ENCODE measurements at regions not wholly inside any gene's neighbourhood (a gene's known extent, or its start where the extent isn't known, plus 50 kb on each side); places are given as distances from the start of the nearest gene placed in this dataset.
A peak's percentile ranks its signal among the peaks of the same experiment; 100 is the strongest.

DNA sequence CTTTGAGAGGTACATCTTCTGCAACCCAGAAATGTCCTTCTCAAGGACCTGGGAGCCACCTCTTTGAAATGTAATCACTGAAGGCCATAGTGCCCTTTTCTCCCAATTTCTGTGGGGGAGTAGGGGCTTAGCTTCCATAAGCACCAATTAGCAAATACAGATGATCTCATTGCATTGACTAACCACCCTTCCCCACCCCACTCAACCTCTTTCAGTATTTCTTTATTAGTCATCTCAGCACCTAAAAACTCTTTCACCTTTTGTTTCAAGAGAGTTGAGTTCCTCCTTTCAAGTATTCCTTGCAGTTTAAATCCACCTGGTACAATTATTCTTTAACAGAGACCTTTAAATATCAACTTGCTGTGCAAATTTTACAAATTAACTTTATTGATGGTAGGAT lies 1011.8 kb upstream of the CDH2 start:
- TF ChIP-seq, protein P1, sequence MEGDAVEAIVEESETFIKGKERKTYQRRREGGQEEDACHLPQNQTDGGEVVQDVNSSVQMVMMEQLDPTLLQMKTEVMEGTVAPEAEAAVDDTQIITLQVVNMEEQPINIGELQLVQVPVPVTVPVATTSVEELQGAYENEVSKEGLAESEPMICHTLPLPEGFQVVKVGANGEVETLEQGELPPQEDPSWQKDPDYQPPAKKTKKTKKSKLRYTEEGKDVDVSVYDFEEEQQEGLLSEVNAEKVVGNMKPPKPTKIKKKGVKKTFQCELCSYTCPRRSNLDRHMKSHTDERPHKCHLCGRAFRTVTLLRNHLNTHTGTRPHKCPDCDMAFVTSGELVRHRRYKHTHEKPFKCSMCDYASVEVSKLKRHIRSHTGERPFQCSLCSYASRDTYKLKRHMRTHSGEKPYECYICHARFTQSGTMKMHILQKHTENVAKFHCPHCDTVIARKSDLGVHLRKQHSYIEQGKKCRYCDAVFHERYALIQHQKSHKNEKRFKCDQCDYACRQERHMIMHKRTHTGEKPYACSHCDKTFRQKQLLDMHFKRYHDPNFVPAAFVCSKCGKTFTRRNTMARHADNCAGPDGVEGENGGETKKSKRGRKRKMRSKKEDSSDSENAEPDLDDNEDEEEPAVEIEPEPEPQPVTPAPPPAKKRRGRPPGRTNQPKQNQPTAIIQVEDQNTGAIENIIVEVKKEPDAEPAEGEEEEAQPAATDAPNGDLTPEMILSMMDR (IDR thresholded peaks at IDR 0.05; ENCODE audit: low read depth, low read length) = no peak
- no peak for DNase-seq (ENCODE audit: extremely low read depth, low read depth)

GRCh38 chr18:29185801-29186200 lies 1008.9 kb upstream of the CDH2 start:
- DNase-seq (ENCODE audit: extremely low read depth, low read depth) = no peak
- TF ChIP-seq, protein P1 (IDR thresholded peaks at IDR 0.05; ENCODE audit: low read depth, low read length) = no peak

- TF ChIP-seq, protein P1 (IDR thresholded peaks at IDR 0.05; ENCODE audit: low read depth, low read length) = no peak
- DNase-seq (ENCODE audit: extremely low read depth, low read depth) = no peak
These were observed 1007.7 kb upstream of the CDH2 start for GRCh38 chr18:29184654-29185053.

GRCh38 chr18:29181151-29181901 lies 1004.4 kb upstream of the CDH2 start:
- TF ChIP-seq, protein P1 (IDR thresholded peaks at IDR 0.05; ENCODE audit: low read depth, low read length) = no peak
- peak; percentile 83 for DNase-seq (ENCODE audit: extremely low read depth, low read depth)

DNA sequence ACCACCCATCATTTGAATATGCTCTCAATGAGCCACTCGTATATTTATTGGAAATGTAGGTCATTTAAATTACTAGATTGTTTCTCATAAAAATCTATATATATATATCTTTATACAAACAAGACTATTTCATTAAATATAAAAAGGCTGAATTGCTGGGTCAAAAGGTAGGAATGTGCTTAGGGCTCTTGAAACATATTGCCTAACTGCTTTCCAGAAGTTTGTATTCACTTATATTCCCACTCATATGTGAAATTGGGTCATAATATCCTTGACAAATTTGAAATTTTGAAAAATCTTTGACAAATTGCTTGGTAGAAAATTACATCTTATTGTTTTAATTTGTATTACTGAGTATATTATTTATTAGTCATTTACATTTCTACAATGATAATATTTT lies 999.8 kb upstream of the CDH2 start:
- DNase-seq (ENCODE audit: extremely low read depth, low read depth) = no peak

DNA sequence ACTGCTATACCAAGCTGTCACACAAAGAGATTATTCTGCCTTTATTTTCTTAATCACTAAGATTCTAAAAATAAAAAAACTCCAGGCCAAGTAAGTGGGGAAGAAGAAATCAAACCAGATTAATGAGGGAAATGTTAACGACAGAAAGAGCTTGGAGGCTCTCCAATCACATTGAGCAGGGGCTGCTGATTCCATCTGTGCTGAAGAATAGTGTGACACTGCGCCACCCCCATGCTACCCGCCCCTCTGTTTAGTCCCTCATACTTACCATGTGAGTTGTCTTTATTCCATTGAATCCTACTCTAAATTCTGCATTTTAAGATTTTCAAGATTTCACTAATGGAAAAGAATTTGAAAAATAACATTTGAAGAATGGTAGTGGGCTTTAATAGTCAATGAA lies 998.0 kb upstream of the CDH2 start:
- DNase-seq (ENCODE audit: extremely low read depth, low read depth) = no peak
- TF ChIP-seq, protein P1 (IDR thresholded peaks at IDR 0.05; ENCODE audit: low read depth, low read length) = no peak

More for the DNA sequence above, 999.8 kb upstream of the CDH2 start:
- TF ChIP-seq, protein P1 (IDR thresholded peaks at IDR 0.05; ENCODE audit: low read depth, low read length) = no peak

DNA sequence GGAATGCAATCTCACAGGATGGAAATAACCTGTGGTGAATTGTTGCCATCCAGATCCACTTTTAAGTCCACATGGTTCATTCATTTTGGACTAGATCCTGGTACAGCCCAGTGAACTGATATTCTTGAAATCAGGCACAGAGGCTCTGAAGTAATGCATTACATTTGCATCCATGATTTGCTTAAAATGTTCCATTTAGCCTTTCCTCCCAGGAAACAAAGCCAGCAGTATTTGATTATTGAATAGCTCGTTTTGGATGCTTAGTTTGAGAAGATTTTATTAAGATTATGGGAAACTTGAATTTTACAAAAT lies 995.8 kb upstream of the CDH2 start:
- TF ChIP-seq, protein P1 (IDR thresholded peaks at IDR 0.05; ENCODE audit: low read depth, low read length) = no peak
- no peak for DNase-seq (ENCODE audit: extremely low read depth, low read depth)
